ENCODE measurements at regions not wholly inside any gene's neighbourhood (a gene's known extent, or its start where the extent isn't known, plus 50 kb on each side); places are given as distances from the start of the nearest gene placed in this dataset.

GRCh38 chrX:142576615-142577014 is 371.5 kb upstream of the MAGEC2 start:
- no peak for TF ChIP-seq ZNF223 (tag by site-specific recombination; IDR thresholded peaks at IDR 0.05)
- no peak for TF ChIP-seq ZNF747 (tag by site-specific recombination; IDR thresholded peaks at IDR 0.05)
- no peak for TF ChIP-seq YY1 (tag by site-specific recombination; IDR thresholded peaks at IDR 0.05)
- TF ChIP-seq CTCF (tag by site-specific recombination; IDR thresholded peaks at IDR 0.05): no peak
- TF ChIP-seq ATF2 (tag by site-specific recombination; IDR thresholded peaks at IDR 0.05; ENCODE audit: low read depth): no peak
- TF ChIP-seq ZNF140 (tag by site-specific recombination; IDR thresholded peaks at IDR 0.05): no peak
- no peak for TF ChIP-seq PRDM1 (tag by site-specific recombination; IDR thresholded peaks at IDR 0.05)
- no peak for TF ChIP-seq ZNF362 (tag by site-specific recombination; IDR thresholded peaks at IDR 0.05)
- no peak for TF ChIP-seq BCL11A (tag by site-specific recombination; IDR thresholded peaks at IDR 0.05; ENCODE audit: low read depth)
